Trophoblast cell (in vitro differentiated cells and primary cell): ENCODE measurements at regions not wholly inside any gene's neighbourhood (a gene's known extent, or its start where the extent isn't known, plus 50 kb on each side); places are given as distances from the start of the nearest gene placed in this dataset.

ENCODE experiments used
- DNase-seq, 2 donors: peaks; one replicate each; pipeline ENCODE4 v3.0.0-alpha.2; 2016
- H2AFZ ChIP-seq: 2 replicates; pipeline ENCODE4 v1.6.1; 2013; ENCODE audit warnings: low read length, moderate library complexity, mild to moderate bottlenecking; ENCODE audit not compliant: insufficient read depth, poor library complexity
- H2AK5ac ChIP-seq: 2 replicates; pipeline ENCODE4 v1.6.1; 2013; ENCODE audit warnings: mild to moderate bottlenecking, low read length
- H2BK120ac ChIP-seq: 2 replicates; pipeline ENCODE4 v1.6.1; 2013; ENCODE audit warnings: low read length, mild to moderate bottlenecking, moderate library complexity; ENCODE audit not compliant: insufficient read depth, poor library complexity
- H2BK12ac ChIP-seq: 2 replicates; pipeline ENCODE4 v1.6.1; 2013; ENCODE audit warnings: mild to moderate bottlenecking, low read length, moderate library complexity
- H2BK5ac ChIP-seq: 2 replicates; pipeline ENCODE4 v1.6.1; 2013; ENCODE audit warnings: low read length, low read depth, moderate library complexity, mild to moderate bottlenecking; ENCODE audit not compliant: poor library complexity
- H3K14ac ChIP-seq: 2 replicates; pipeline ENCODE4 v1.6.1; 2013; ENCODE audit warnings: mild to moderate bottlenecking, low read length
- H3K18ac ChIP-seq: 2 replicates; pipeline ENCODE4 v1.6.1; 2013; ENCODE audit warnings: mild to moderate bottlenecking, low read length
- H3K23ac ChIP-seq: 2 replicates; pipeline ENCODE4 v1.6.1; 2013; ENCODE audit warnings: low read length
- H3K27ac ChIP-seq: 2 replicates; pipeline ENCODE4 v1.5.1; 2013; ENCODE audit warnings: low read depth, mild to moderate bottlenecking, inconsistent platforms, low read length, moderate library complexity
- H3K27me3 ChIP-seq: 2 replicates; pipeline ENCODE4 v1.6.1; 2013; ENCODE audit warnings: inconsistent platforms, mild to moderate bottlenecking, low read length, moderate library complexity; ENCODE audit not compliant: insufficient read depth
- H3K36me3 ChIP-seq, 2 experiments: 1 replicate in 1 of 2; 2 replicates in 1 of 2; pipeline ENCODE4 v1.6.1; 2013; ENCODE audit warnings: low read length in 2 of 2, mild to moderate bottlenecking in 2 of 2, moderate library complexity in 1 of 2; ENCODE audit not compliant: insufficient read depth in 2 of 2, control insufficient read depth in 1 of 2
- H3K4ac ChIP-seq: 2 replicates; pipeline ENCODE4 v1.6.1; 2013; ENCODE audit warnings: low read depth, mild to moderate bottlenecking, low read length, moderate library complexity
- H3K4me1 ChIP-seq, 2 experiments: 1 replicate in 1 of 2; 2 replicates in 1 of 2; pipeline ENCODE4 v1.6.1; 2013; ENCODE audit warnings: low read length in 2 of 2, mild to moderate bottlenecking in 2 of 2, moderate library complexity in 1 of 2; ENCODE audit not compliant: insufficient read depth in 2 of 2, control insufficient read depth in 1 of 2
- H3K4me2 ChIP-seq: 2 replicates; pipeline ENCODE4 v1.6.1; 2013; ENCODE audit warnings: inconsistent platforms, mild to moderate bottlenecking, low read length, moderate library complexity
- H3K4me3 ChIP-seq: 2 replicates; pipeline ENCODE4 v1.5.1; 2013; ENCODE audit warnings: mild to moderate bottlenecking, low read depth, low read length, inconsistent platforms
- H3K79me1 ChIP-seq: one replicate; pipeline ENCODE4 v1.6.1; 2013; ENCODE audit warnings: low read length
- H3K79me2 ChIP-seq: 2 replicates; pipeline ENCODE4 v1.6.1; 2013; ENCODE audit warnings: low read length, mild to moderate bottlenecking; ENCODE audit not compliant: control insufficient read depth, insufficient read depth, poor library complexity
- H3K9ac ChIP-seq: 2 replicates; pipeline ENCODE4 v1.6.1; 2013; ENCODE audit warnings: mild to moderate bottlenecking, low read length
- H3K9me3 ChIP-seq: 2 replicates; pipeline ENCODE4 v1.6.1; 2013; ENCODE audit warnings: low read depth, mild to moderate bottlenecking, control low read depth, inconsistent platforms, low read length; ENCODE audit not compliant: insufficient read depth
- H4K12ac ChIP-seq: 2 replicates; pipeline ENCODE4 v1.6.1; 2013; ENCODE audit warnings: low read depth, mild to moderate bottlenecking, low read length, moderate library complexity
- H4K8ac ChIP-seq: 2 replicates; pipeline ENCODE4 v1.6.1; 2013; ENCODE audit warnings: low read depth, mild to moderate bottlenecking, low read length, moderate library complexity
- H4K91ac ChIP-seq: one replicate; pipeline ENCODE4 v1.6.1; 2013; ENCODE audit warnings: low read depth, mild to moderate bottlenecking, low read length, moderate library complexity
- WGBS: extraction: QIAGEN DNeasy Blood & Tissue Kit; methylation state at CpG from one replicate; pipeline ENCODE4 v1.1.7; 2013; ENCODE audit warnings: missing lambda C conversion rate; ENCODE audit not compliant: insufficient read length, insufficient coverage; ENCODE audit errors: extremely low coverage; 5-methylcytosine and 5-hydroxymethylcytosine counted together

DNA sequence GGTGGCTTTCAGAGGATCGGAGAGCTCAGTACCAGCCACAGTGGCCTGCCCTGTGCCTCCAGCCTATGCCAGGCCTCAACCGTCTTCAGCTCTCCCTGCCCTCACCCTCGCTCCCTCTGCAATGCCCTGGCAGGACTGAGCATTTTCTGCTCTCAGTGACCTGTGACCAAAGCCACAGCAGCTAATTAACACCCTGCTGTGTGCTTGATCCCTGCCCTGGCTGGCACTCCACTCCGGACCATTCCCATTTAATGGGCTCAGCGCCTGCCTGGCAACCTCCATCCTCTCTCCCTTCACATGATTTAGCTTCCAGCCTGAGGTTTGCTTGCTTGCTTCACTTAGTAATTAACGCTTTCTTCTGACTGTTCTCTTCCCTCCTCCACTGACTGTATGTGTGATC lies 287.5 kb downstream of the LRFN2 start:
- Histone ChIP-seq H3K23ac (no peak overlapping the region), H2AFZ (no peak overlapping the region), H3K4ac (no peak overlapping the region), H3K36me3 (no peaks in the 10 kb centered on the region), H2BK120ac (no peak overlapping the region), H4K91ac (no peak overlapping the region), H3K79me1 (no peaks in the 10 kb centered on the region), H3K27me3 (no peaks in the 10 kb centered on the region), H3K18ac (no peak overlapping the region), H4K12ac (no peak overlapping the region), H3K4me3 (no peak overlapping the region), H3K9ac (no peak overlapping the region), H2AK5ac (no peak overlapping the region), H3K14ac (no peak overlapping the region), H2BK5ac (no peak overlapping the region), H2BK12ac (no peak overlapping the region), H3K79me2 (no peaks in the 10 kb centered on the region), H3K4me1 (no peaks in the 10 kb centered on the region), H3K27ac (no peak overlapping the region), H4K8ac (no peak overlapping the region), H3K4me2 (no peak overlapping the region), H3K9me3 (peaks cover 1% of the 10 kb centered on the region)
- DNase-seq = no peak
- no CpG with 5 or more reads among the region's 6 CpGs for WGBS

- H3K4me2 ChIP-seq = no peak overlapping the region
- H3K23ac ChIP-seq = no peak overlapping the region
- WGBS = no CpG with 5 or more reads among the region's 2 CpGs
Observed at GRCh38 chr6:40298207-40298606, 289.0 kb downstream of the LRFN2 start.

GRCh38 chr6:40295251-40295950 lies 291.8 kb downstream of the LRFN2 start:
- Histone ChIP-seq H3K79me2 (no peaks in the 10 kb centered on the region), H3K9ac (no peak overlapping the region), H2BK120ac (no peak overlapping the region), H4K8ac (no peak overlapping the region), H3K9me3 (no peaks in the 10 kb centered on the region), H3K79me1 (no peaks in the 10 kb centered on the region), H2AFZ (no peak overlapping the region), H3K4me3 (no peak overlapping the region), H3K36me3 (no peaks in the 10 kb centered on the region), H3K4me1 (no peaks in the 10 kb centered on the region), H3K27ac (no peak overlapping the region), H2BK5ac (no peak overlapping the region), H2AK5ac (no peak overlapping the region), H3K23ac (no peak overlapping the region), H3K4ac (no peak overlapping the region), H3K18ac (no peak overlapping the region), H3K27me3 (no peaks in the 10 kb centered on the region), H4K91ac (no peak overlapping the region), H4K12ac (no peak overlapping the region), H3K14ac (no peak overlapping the region), H3K4me2 (no peak overlapping the region), H2BK12ac (no peak overlapping the region)
- WGBS = no CpG with 5 or more reads among the region's 2 CpGs
- DNase-seq = no peak

More at GRCh38 chr6:40298207-40298606, 289.0 kb downstream of the LRFN2 start:
- no peak overlapping the region for H3K14ac ChIP-seq
- no peaks in the 10 kb centered on the region for H3K79me2 ChIP-seq
- H3K4me3 ChIP-seq = no peak overlapping the region
- H3K36me3 ChIP-seq = no peaks in the 10 kb centered on the region
- H4K8ac ChIP-seq = no peak overlapping the region
- no peaks in the 10 kb centered on the region for H3K79me1 ChIP-seq
- no peak overlapping the region for H2BK12ac ChIP-seq
- no peaks in the 10 kb centered on the region for H3K27me3 ChIP-seq
- no peak overlapping the region for H3K4ac ChIP-seq
- no peak overlapping the region for H4K12ac ChIP-seq
- no peaks in the 10 kb centered on the region for H3K4me1 ChIP-seq
- H2BK120ac ChIP-seq = no peak overlapping the region
- H3K9me3 ChIP-seq = peaks cover 1% of the 10 kb centered on the region
- no peak overlapping the region for H2BK5ac ChIP-seq
- no peak overlapping the region for H3K18ac ChIP-seq
- no peak overlapping the region for H3K9ac ChIP-seq
- DNase-seq = no peak
- no peak overlapping the region for H2AK5ac ChIP-seq
- H3K27ac ChIP-seq = no peak overlapping the region
- no peak overlapping the region for H2AFZ ChIP-seq
- no peak overlapping the region for H4K91ac ChIP-seq

GRCh38 chr6:40293460-40294185 lies 293.5 kb downstream of the LRFN2 start:
- no CpG with 5 or more reads among the region's 10 CpGs for WGBS
- no peak overlapping the region for H3K4me2 ChIP-seq
- no peak overlapping the region for H2AFZ ChIP-seq
- no peak overlapping the region for H2BK120ac ChIP-seq
- no peak overlapping the region for H3K27ac ChIP-seq
- H3K9ac ChIP-seq = no peak overlapping the region
- no peak overlapping the region for H3K4ac ChIP-seq
- no peak overlapping the region for H2AK5ac ChIP-seq
- no peaks in the 10 kb centered on the region for H3K79me2 ChIP-seq
- no peak overlapping the region for H3K14ac ChIP-seq
- no peak overlapping the region for H2BK12ac ChIP-seq
- H3K27me3 ChIP-seq = no peaks in the 10 kb centered on the region
- H4K12ac ChIP-seq = no peak overlapping the region
- no peaks in the 10 kb centered on the region for H3K4me1 ChIP-seq
- DNase-seq = no peak
- no peaks in the 10 kb centered on the region for H3K36me3 ChIP-seq
- no peak overlapping the region for H3K4me3 ChIP-seq
- no peaks in the 10 kb centered on the region for H3K79me1 ChIP-seq
- H2BK5ac ChIP-seq = no peak overlapping the region
- no peak overlapping the region for H4K8ac ChIP-seq
- H4K91ac ChIP-seq = no peak overlapping the region
- no peak overlapping the region for H3K18ac ChIP-seq
- H3K23ac ChIP-seq = no peak overlapping the region
- no peaks in the 10 kb centered on the region for H3K9me3 ChIP-seq
